ENCODE measurements at regions not wholly inside any gene's neighbourhood (a gene's known extent, or its start where the extent isn't known, plus 50 kb on each side); places are given as distances from the start of the nearest gene placed in this dataset.
"Not testable (repeated sequence)": the region's sequence is repeated elsewhere in the genome, so short reads cannot be mapped to it uniquely, and the experiment has no call there.

- no peak for DNase-seq
Measured at GRCh38 chr5:96483878-96484277, 50.8 kb upstream of the PCSK1 start.

- DNase-seq: no peak
Measured at GRCh38 chr5:96487859-96488258, 54.8 kb upstream of the PCSK1 start.

- DNase-seq: no peak
Measured at GRCh38 chr5:96489532-96489931, 56.5 kb upstream of the PCSK1 start.

- DNase-seq: no peak
Measured at GRCh38 chr5:96492459-96493047, 59.5 kb upstream of the PCSK1 start.

GRCh38 chr5:96493219-96493790 is 60.3 kb upstream of the PCSK1 start:
- DNase-seq: no peak

GRCh38 chr5:96495412-96495811 is 62.4 kb upstream of the PCSK1 start:
- not testable (repeated sequence) for DNase-seq

- not testable (repeated sequence) for DNase-seq
Measured at GRCh38 chr5:96497027-96497426, 64.0 kb upstream of the PCSK1 start.

GRCh38 chr5:96499753-96500345 is 66.8 kb upstream of the PCSK1 start:
- no peak for DNase-seq

- no peak for DNase-seq
Measured at GRCh38 chr5:96501991-96502646, 69.1 kb upstream of the PCSK1 start.

- DNase-seq: no peak
Measured at GRCh38 chr5:96503501-96504236, 70.6 kb upstream of the PCSK1 start.

GRCh38 chr5:96506376-96506775 is 73.3 kb upstream of the PCSK1 start:
- no peak for DNase-seq

- DNase-seq: no peak
Measured at GRCh38 chr5:96506866-96507527, 73.9 kb upstream of the PCSK1 start.

GRCh38 chr5:96509316-96509715 is 76.3 kb upstream of the PCSK1 start:
- DNase-seq: no peak

GRCh38 chr5:96509721-96510350 is 76.8 kb upstream of the PCSK1 start:
- DNase-seq: no peak

- no peak for DNase-seq
Measured at GRCh38 chr5:96516631-96517071, 83.6 kb upstream of the PCSK1 start.

- DNase-seq: no peak
Measured at GRCh38 chr5:96517295-96517694, 84.2 kb upstream of the PCSK1 start.

GRCh38 chr5:96520345-96520744 is 87.3 kb upstream of the PCSK1 start:
- no peak for DNase-seq

GRCh38 chr5:96522635-96523355 is 89.7 kb upstream of the PCSK1 start:
- no peak for DNase-seq

GRCh38 chr5:96527768-96528661 is 95.0 kb upstream of the PCSK1 start:
- no peak for DNase-seq

- no peak for DNase-seq
Measured at GRCh38 chr5:96528826-96529474, 95.9 kb upstream of the PCSK1 start.
